HCT116 (cell line): ENCODE measurements at regions not wholly inside any gene's neighbourhood (a gene's known extent, or its start where the extent isn't known, plus 50 kb on each side); places are given as distances from the start of the nearest gene placed in this dataset.

Experiments
- ATAC-seq: fragments of 200-7000 bp; cut with Tn5 transposase; 2 replicates; pipeline ENCODE4 v1.9.1; 2020; ENCODE audit warnings: mild to moderate bottlenecking, moderate library complexity
- BruUV-seq: library from RNA; stranded (reverse); fragments of 400-500 nt; replicated peaks from 2 replicates; lab custom pipeline; 2021; lab: Mats Ljungman, UMichigan
- CTCF ChIA-PET: fragments of 300-600 bp; sonication (Branson Sonifier 250); formaldehyde crosslinking; loops from one replicate; lab custom pipeline; 2021; ENCODE audit warnings: antibody characterized with exemption; lab: Charles Lee
- POLR2A ChIA-PET: fragments of 300-600, 350-600 bp; sonication (Branson Sonifier 250); formaldehyde crosslinking; loops from one replicate; lab custom pipeline; 2021; ENCODE audit warnings: antibody characterized with exemption; lab: Charles Lee
- RAD21 ChIA-PET, 2 experiments: fragments of 300-600 bp; sonication (Branson Sonifier 250); formaldehyde crosslinking; loops; one replicate each; lab custom pipeline; 2023; ENCODE audit warnings: low total read pairs in 2 of 2; ENCODE audit not compliant: uncharacterized antibody in 2 of 2, unreplicated experiment in 2 of 2, low non-redundant PET in 1 of 2; lab: Charles Lee
- DNase-seq: peaks from one replicate; pipeline ENCODE4 v3.0.0-alpha.2; 2010; ENCODE audit warnings: low read depth, low spot score
- H2AFZ ChIP-seq: fragments of 200-600 bp; shearing (Covaris generic), sonication (generic); 2 replicates; pipeline ENCODE4 v1.6.1; 2017; ENCODE audit warnings: low read depth, mixed run types, mixed read lengths, antibody characterized with exemption, low read length; ENCODE audit not compliant: poor library complexity, severe bottlenecking
- H3K27ac ChIP-seq: 2 replicates; pipeline ENCODE4 v1.5.1; 2012; ENCODE audit warnings: low read depth, low read length
- H3K27me3 ChIP-seq: fragments of 200-600 bp; sonication (generic); 2 replicates; pipeline ENCODE4 v1.6.1; 2016; ENCODE audit warnings: mixed run types, low read length, mixed read lengths; ENCODE audit not compliant: insufficient read depth
- H3K36me3 ChIP-seq, 2 experiments: fragments of 200-500 bp in 1 of 2; fragments of 200-600 bp in 1 of 2; sonication (Bioruptor generic) in 1 of 2; sonication (generic) in 1 of 2; 2 replicates each; pipeline versions ENCODE4 v1.5.1 to v1.6.1; 2014 to 2016; ENCODE audit warnings: low read length in 2 of 2, inconsistent platforms in 1 of 2, mixed read lengths in 1 of 2, mixed run types in 1 of 2; ENCODE audit not compliant: insufficient read depth in 2 of 2, control insufficient read depth in 1 of 2
- H3K4me1 ChIP-seq, 2 experiments: fragments of 200-600 bp in 1 of 2; sonication (generic) in 1 of 2; 2 replicates each; pipeline versions ENCODE4 v1.5.1 to v1.6.1; 2012 to 2017; ENCODE audit warnings: low read length in 2 of 2, inconsistent platforms in 1 of 2, mild to moderate bottlenecking in 1 of 2, mixed read lengths in 1 of 2, mixed run types in 1 of 2, moderate library complexity in 1 of 2; ENCODE audit not compliant: insufficient read depth in 2 of 2, control insufficient read depth in 1 of 2
- H3K4me2 ChIP-seq: fragments of 200-600 bp; sonication (generic); 2 replicates; pipeline ENCODE4 v1.6.1; 2017; ENCODE audit warnings: mixed run types, low read length, mixed read lengths
- H3K4me3 ChIP-seq, 2 experiments: fragments of 200-600 bp in 1 of 2; sonication (generic) in 1 of 2; replicated peaks in 1 of 2; 2 replicates each; pipeline ENCODE4 v1.5.1; 2011 to 2016; ENCODE audit warnings: low read length in 2 of 2, control low read depth in 1 of 2, low read depth in 1 of 2, mild to moderate bottlenecking in 1 of 2, mixed read lengths in 1 of 2, mixed run types in 1 of 2
- H3K79me2 ChIP-seq: fragments of 200-600 bp; sonication (generic); 2 replicates; pipeline ENCODE4 v1.6.1; 2017; ENCODE audit warnings: mild to moderate bottlenecking, mixed run types, low read length, moderate library complexity, mixed read lengths; ENCODE audit not compliant: insufficient read depth
- H3K9ac ChIP-seq: fragments of 200-600 bp; sonication (generic); 2 replicates; pipeline ENCODE4 v1.6.1; 2016; ENCODE audit warnings: low read length, mixed read lengths
- H3K9me2 ChIP-seq: fragments of 200-600 bp; sonication (generic), shearing (Covaris generic); 2 replicates; pipeline ENCODE4 v1.6.1; 2017; ENCODE audit warnings: mixed run types, mild to moderate bottlenecking, moderate library complexity; ENCODE audit not compliant: insufficient read depth
- H3K9me3 ChIP-seq, 2 experiments: fragments of 200-500 bp in 1 of 2; fragments of 200-600 bp in 1 of 2; sonication (Bioruptor generic) in 1 of 2; sonication (generic) in 1 of 2; 2 replicates each; pipeline ENCODE4 v1.6.1; 2014 to 2017; ENCODE audit warnings: low read length in 2 of 2, mixed read lengths in 2 of 2, inconsistent platforms in 1 of 2, low read depth in 1 of 2, mild to moderate bottlenecking in 1 of 2, mixed run types in 1 of 2, moderate library complexity in 1 of 2; ENCODE audit not compliant: control insufficient read depth in 1 of 2, insufficient read depth in 1 of 2
- H4K20me1 ChIP-seq: fragments of 200-600 bp; sonication (generic), shearing (Covaris generic); 2 replicates; pipeline ENCODE4 v1.6.1; 2017; ENCODE audit warnings: mixed run types, mild to moderate bottlenecking, moderate library complexity; ENCODE audit not compliant: insufficient read depth
- CBX3 ChIP-seq: IDR thresholded peaks from 2 replicates; pipeline ENCODE4 v1.6.1; 2012; ENCODE audit warnings: low read depth
- EGR1 ChIP-seq: IDR thresholded peaks from 2 replicates; pipeline ENCODE4 v1.6.1; 2012; ENCODE audit warnings: low read depth
- ELF1 ChIP-seq: IDR thresholded peaks from 2 replicates; pipeline ENCODE4 v1.6.1; 2012; ENCODE audit warnings: low read depth, borderline replicate concordance
- EZH2 ChIP-seq: fragments of 200-600 bp; sonication (generic); IDR thresholded peaks from 2 replicates; pipeline ENCODE4 v1.6.1; 2017; ENCODE audit warnings: antibody characterized with exemption, mixed run types
- ZFX ChIP-seq: fragments of 450-650 bp; IDR thresholded peaks from 2 replicates; pipeline ENCODE4 v1.6.1; 2017
- intact Hi-C: fragments of 100-400 bp; cut with micrococcal nuclease; formaldehyde crosslinking; loops from 2 replicates; pipeline ENCODE4 v1.10.0; 2022
- TF ChIP-seq, protein P1 (sequence below): IDR thresholded peaks from 2 replicates; pipeline ENCODE4 v1.6.1; 2012; ENCODE audit warnings: low read depth
- TF ChIP-seq, protein P2 (sequence below): IDR thresholded peaks from 2 replicates; pipeline ENCODE4 v1.6.1; 2012

DNA sequence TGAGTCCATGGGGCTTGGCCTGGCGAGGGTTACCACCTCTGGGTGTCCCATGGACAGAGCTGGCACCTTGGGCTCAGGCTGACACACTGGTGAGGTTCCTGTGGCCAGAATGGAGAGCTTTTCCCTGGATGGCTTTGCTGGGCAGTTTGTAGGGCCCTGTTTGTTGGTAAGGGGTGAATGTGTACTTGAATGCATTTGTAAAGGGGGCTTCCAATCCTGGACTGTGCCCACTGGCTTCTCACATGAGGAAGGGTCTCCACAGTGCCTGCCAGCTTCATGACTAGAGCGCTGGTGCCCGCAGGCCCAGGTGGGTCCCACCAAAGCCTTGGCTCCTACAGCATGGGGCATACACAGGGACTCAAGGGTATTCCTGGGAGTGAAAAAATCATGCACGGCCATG is 103.5 kb upstream of the SIX2 start:
- H3K27ac ChIP-seq: no peak overlapping the region
- H3K27me3 ChIP-seq: no peaks in the 10 kb centered on the region
- H3K36me3 ChIP-seq: no peaks in the 10 kb centered on the region
- no peaks in the 10 kb centered on the region for H4K20me1 ChIP-seq
- ATAC-seq: no peak
- POLR2A ChIA-PET: no interaction called here
- no peak overlapping the region for H3K9ac ChIP-seq
- no peak for DNase-seq
- H2AFZ ChIP-seq: no peak overlapping the region
- BruUV-seq: no TSS peak
- no peaks in the 10 kb centered on the region for H3K9me2 ChIP-seq
- CTCF ChIA-PET: no interaction called here
- H3K9me3 ChIP-seq: no peaks in the 10 kb centered on the region
- RAD21 ChIA-PET: no interaction called here
- intact Hi-C loops: no loop called here
- H3K79me2 ChIP-seq: no peaks in the 10 kb centered on the region
- H3K4me2 ChIP-seq: no peak overlapping the region
- no peak overlapping the region for H3K4me3 ChIP-seq
- H3K4me1 ChIP-seq: no peaks in the 10 kb centered on the region
- TF ChIP-seq EGR1 (no peak), ZFX (no peak), CBX3 (no peak), EZH2 (no peak), ELF1 (no peak)
- TF ChIP-seq, protein P1, sequence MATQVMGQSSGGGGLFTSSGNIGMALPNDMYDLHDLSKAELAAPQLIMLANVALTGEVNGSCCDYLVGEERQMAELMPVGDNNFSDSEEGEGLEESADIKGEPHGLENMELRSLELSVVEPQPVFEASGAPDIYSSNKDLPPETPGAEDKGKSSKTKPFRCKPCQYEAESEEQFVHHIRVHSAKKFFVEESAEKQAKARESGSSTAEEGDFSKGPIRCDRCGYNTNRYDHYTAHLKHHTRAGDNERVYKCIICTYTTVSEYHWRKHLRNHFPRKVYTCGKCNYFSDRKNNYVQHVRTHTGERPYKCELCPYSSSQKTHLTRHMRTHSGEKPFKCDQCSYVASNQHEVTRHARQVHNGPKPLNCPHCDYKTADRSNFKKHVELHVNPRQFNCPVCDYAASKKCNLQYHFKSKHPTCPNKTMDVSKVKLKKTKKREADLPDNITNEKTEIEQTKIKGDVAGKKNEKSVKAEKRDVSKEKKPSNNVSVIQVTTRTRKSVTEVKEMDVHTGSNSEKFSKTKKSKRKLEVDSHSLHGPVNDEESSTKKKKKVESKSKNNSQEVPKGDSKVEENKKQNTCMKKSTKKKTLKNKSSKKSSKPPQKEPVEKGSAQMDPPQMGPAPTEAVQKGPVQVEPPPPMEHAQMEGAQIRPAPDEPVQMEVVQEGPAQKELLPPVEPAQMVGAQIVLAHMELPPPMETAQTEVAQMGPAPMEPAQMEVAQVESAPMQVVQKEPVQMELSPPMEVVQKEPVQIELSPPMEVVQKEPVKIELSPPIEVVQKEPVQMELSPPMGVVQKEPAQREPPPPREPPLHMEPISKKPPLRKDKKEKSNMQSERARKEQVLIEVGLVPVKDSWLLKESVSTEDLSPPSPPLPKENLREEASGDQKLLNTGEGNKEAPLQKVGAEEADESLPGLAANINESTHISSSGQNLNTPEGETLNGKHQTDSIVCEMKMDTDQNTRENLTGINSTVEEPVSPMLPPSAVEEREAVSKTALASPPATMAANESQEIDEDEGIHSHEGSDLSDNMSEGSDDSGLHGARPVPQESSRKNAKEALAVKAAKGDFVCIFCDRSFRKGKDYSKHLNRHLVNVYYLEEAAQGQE: no peak
- TF ChIP-seq, protein P2, sequence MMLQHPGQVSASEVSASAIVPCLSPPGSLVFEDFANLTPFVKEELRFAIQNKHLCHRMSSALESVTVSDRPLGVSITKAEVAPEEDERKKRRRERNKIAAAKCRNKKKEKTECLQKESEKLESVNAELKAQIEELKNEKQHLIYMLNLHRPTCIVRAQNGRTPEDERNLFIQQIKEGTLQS: no peak
- TF ChIP-seq, all 23 proteins: peak for 0
